ENCODE measurements at regions not wholly inside any gene's neighbourhood (a gene's known extent, or its start where the extent isn't known, plus 50 kb on each side); places are given as distances from the start of the nearest gene placed in this dataset.

DNA sequence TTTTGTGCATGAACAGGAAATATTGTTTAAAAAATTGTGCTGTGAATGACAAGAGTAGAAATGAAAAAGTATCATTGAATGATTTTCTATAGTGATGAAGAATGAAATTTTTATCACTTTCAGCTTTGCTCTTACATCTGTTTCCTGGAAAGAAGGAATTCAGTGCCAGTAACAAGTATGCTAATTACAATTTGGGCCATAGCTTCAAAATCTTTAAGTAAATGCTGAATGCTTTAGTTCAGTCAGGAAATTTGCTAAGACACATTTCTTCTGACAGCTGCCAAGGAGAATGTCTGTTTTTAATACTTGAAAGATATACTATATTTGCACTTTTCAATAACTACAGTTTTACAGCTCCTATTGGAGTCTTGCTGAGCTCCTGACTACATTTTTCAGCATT, 203.7 kb upstream of the RSPO3 start:
- CTCF ChIA-PET = interaction anchor here (1.5 kb wide), 1 partner anchor 11 kb away, joined by 3 read pairs; no protein-coding TSS in a partner anchor
- POLR2A ChIA-PET = no interaction called here
- no peak for DNase-seq (ENCODE audit: low read depth, low spot score)
- H3K4me3 ChIP-seq (ENCODE audit: low read depth, low read length) = no peak overlapping the region
- TF ChIP-seq, protein P1, sequence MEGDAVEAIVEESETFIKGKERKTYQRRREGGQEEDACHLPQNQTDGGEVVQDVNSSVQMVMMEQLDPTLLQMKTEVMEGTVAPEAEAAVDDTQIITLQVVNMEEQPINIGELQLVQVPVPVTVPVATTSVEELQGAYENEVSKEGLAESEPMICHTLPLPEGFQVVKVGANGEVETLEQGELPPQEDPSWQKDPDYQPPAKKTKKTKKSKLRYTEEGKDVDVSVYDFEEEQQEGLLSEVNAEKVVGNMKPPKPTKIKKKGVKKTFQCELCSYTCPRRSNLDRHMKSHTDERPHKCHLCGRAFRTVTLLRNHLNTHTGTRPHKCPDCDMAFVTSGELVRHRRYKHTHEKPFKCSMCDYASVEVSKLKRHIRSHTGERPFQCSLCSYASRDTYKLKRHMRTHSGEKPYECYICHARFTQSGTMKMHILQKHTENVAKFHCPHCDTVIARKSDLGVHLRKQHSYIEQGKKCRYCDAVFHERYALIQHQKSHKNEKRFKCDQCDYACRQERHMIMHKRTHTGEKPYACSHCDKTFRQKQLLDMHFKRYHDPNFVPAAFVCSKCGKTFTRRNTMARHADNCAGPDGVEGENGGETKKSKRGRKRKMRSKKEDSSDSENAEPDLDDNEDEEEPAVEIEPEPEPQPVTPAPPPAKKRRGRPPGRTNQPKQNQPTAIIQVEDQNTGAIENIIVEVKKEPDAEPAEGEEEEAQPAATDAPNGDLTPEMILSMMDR (IDR thresholded peaks at IDR 0.05; ENCODE audit: insufficient read depth, low read length, missing control alignments) = no peak

DNA sequence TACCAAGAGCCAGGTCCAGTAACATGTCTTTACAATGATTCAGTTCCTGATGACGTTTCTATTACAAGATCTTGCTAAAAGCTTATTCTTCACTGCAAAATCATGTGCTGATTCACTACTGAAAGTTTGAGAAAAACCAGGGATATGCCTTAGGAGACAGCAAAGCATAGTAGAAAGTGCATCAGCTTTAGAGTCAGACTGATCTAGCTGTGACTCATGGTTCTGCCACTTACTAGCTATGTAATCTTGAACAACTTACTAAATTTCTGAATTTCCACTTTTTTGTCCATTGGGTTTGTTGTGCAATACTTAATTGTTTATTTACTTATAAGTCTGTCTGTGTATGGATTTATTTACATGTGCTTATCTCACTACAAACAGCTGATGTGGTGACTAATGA, 198.5 kb upstream of the RSPO3 start:
- no peak overlapping the region for H3K4me3 ChIP-seq (ENCODE audit: low read depth, low read length)
- CTCF ChIA-PET = no interaction called here
- peak; percentile 96 for DNase-seq (ENCODE audit: low read depth, low spot score)
- POLR2A ChIA-PET = no interaction called here
- TF ChIP-seq, protein P1 (IDR thresholded peaks at IDR 0.05; ENCODE audit: insufficient read depth, low read length, missing control alignments) = no peak

DNA sequence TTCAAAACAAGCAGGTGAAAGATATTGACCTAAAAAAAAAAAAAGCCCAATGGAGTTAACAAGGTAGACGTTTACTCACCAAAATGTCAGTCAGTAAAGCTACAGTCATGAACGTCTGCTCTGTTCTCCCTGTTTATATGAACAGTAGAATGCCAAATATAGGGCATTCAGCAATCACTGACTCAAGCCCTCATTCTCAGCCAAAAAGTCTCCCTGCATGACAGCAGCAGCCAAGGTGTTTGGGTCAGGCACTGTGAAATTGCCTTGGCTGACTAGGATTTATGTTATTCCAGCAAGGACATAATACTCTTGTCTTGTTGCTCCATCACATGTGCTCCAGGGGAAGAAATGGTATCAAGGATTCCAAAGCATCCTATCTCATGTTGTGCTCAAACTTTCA, 194.7 kb upstream of the RSPO3 start:
- no peak overlapping the region for H3K4me3 ChIP-seq (ENCODE audit: low read depth, low read length)
- POLR2A ChIA-PET = no interaction called here
- no peak for DNase-seq (ENCODE audit: low read depth, low spot score)
- TF ChIP-seq, protein P1 (IDR thresholded peaks at IDR 0.05; ENCODE audit: insufficient read depth, low read length, missing control alignments) = no peak
- CTCF ChIA-PET = no interaction called here

DNA sequence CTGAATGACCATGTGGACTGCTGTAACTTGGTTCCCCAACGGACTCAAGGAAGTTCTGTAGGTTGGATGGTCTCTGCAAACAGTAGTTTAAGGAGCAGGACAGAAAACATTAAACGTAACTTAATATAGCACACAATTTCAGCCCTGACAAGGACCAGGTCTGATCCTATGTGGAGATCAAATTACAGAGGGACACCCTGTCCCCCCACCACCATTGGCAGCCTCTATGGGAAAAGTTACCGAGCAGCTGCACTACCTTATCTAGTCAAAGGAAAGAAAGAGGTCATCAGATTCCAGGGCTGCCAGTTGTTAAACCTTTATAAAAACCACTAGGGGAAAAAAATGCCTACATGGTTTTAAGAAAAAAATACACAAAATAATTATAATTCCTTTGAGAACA, 191.5 kb upstream of the RSPO3 start:
- CTCF ChIA-PET = no interaction called here
- no peak for DNase-seq (ENCODE audit: low read depth, low spot score)
- TF ChIP-seq, protein P1 (IDR thresholded peaks at IDR 0.05; ENCODE audit: insufficient read depth, low read length, missing control alignments) = no peak
- no peak overlapping the region for H3K4me3 ChIP-seq (ENCODE audit: low read depth, low read length)
- POLR2A ChIA-PET = no interaction called here

DNA sequence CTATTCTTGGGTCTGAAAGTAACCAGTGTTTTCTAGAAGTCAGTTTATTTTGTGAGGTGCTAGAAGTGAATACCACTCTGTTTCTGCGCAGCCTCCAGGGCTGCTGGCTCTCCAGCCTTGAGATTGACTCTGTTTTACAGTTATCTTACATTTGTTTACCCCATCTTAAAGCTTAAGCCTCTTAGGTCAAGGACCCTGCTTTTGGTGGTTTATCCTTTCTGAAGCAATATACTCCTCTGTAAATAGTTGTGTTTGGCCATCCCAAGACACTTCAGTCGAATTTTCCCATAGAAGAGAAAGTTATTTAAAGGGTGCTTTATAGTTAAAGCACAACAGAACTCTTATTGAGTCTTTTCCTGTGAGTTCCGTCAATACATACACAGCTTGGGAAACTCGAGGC, 190.6 kb upstream of the RSPO3 start:
- no peak for DNase-seq (ENCODE audit: low read depth, low spot score)
- TF ChIP-seq, protein P1 (IDR thresholded peaks at IDR 0.05; ENCODE audit: insufficient read depth, low read length, missing control alignments) = no peak
- CTCF ChIA-PET = no interaction called here
- POLR2A ChIA-PET = no interaction called here
- H3K4me3 ChIP-seq (ENCODE audit: low read depth, low read length) = no peak overlapping the region

DNA sequence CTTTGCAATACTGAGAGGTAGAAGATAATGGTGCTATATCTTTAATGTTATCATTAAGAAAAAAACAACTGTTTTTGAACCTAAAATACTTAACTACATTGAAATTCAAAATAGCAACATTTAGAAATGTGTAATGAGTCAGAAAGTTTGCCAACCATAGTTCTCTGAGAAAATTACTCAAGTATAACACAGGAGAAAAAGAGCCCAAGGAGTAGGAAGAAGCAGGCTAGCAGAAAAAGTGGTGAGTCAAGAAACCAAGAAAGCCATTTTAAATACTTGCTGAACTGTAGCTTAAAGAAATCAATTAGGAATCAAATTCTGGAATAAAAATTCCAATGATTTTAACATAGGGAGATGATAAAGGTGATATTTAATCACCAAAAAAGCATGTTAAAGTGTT, 181.0 kb upstream of the RSPO3 start:
- ChIA-PET POLR2A (no interaction called here), CTCF (no interaction called here)
- DNase-seq (ENCODE audit: low read depth, low spot score) = no peak
- H3K4me3 ChIP-seq (ENCODE audit: low read depth, low read length) = no peak overlapping the region
- TF ChIP-seq, protein P1 (IDR thresholded peaks at IDR 0.05; ENCODE audit: insufficient read depth, low read length, missing control alignments) = no peak
